Activated CD8-positive, alpha-beta memory T cell treated with anti-CD3 and anti-CD28 coated beads, Interleukin-2, amount 50 U/mL, for 4 hours (primary cell): ENCODE measurements at regions not wholly inside any gene's neighbourhood (a gene's known extent, or its start where the extent isn't known, plus 50 kb on each side); places are given as distances from the start of the nearest gene placed in this dataset.
"Not testable (repeated sequence)": the region's sequence is repeated elsewhere in the genome, so short reads cannot be mapped to it uniquely, and the experiment has no call there.

ENCODE experiments used
- DNase-seq: peaks from one replicate; pipeline ENCODE4 v3.0.0-alpha.2; 2020

GRCh38 chr2:34241905-34242762 is 643.0 kb upstream of the FAM98A start:
- no peak for DNase-seq

DNA sequence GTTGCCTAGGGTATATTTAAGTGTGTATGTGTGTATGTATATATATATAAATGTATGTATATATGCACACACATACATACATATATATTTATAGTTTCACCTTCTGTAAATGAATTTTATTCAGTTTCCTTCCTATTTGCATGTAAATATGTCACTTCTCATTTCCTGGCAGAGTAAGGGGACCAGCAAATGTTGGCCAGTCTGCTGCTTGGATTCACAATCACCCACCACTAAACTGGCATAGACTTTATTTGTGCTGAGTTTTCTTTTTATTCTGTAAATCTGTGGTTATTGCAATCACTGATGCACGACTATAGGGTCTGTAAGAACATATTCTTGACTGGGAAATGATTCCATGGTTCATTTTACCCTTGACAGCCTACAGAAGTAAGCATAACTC is 640.4 kb upstream of the FAM98A start:
- no peak for DNase-seq

DNA sequence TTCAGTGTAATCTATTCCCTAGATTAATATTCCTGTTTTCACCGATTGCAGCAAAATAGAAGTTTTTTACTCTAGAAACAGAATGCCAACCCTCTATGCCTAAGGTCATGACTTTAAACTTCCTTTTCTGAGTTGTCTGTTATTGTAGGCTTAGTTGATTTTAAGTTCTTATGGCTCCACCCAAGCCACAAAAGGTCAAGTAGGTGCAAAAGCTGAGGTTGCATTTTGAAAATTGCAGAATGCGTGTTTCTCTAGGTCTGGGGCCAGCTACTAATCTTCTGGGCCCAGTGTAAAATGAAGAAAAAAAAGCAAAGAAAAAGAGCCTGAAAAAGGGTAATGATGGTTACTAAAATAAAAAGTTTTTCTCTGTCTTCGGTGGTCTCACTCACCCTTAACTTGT is 635.7 kb upstream of the FAM98A start:
- no peak for DNase-seq

GRCh38 chr2:34229998-34230397 is 630.9 kb upstream of the FAM98A start:
- no peak for DNase-seq

- no peak for DNase-seq
Observed at GRCh38 chr2:34215174-34215573, 616.1 kb upstream of the FAM98A start.

DNA sequence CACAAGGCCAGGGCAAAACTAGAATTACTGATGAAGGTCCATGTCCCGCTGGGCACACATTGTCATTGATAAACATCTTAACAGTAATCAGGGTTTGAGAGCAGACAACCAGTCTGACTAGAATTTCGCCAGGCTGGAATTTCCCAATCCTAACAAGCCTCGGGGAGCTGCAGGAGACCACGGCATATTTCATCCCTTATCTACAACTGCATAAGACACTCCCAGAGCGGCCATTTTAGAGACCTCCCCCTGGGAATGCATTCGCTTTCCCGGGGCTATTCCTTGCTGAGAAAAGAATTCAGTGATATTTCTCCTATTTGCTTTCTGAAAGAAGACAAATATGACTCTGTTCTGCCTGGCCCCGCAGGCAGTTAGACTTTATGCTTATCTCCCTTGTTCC is 611.3 kb upstream of the FAM98A start:
- not testable (repeated sequence) for DNase-seq

GRCh38 chr2:34204560-34204959 is 605.5 kb upstream of the FAM98A start:
- no peak for DNase-seq

GRCh38 chr2:34201099-34201498 is 602.0 kb upstream of the FAM98A start:
- DNase-seq = no peak

- DNase-seq = no peak
Observed at GRCh38 chr2:34199971-34200370, 600.9 kb upstream of the FAM98A start.

GRCh38 chr2:34193164-34193563 is 594.1 kb upstream of the FAM98A start:
- DNase-seq = no peak

GRCh38 chr2:34188464-34189303 is 589.6 kb upstream of the FAM98A start:
- no peak for DNase-seq

- DNase-seq = no peak
Observed at GRCh38 chr2:34179511-34179910, 580.4 kb upstream of the FAM98A start.

GRCh38 chr2:34178482-34178881 is 579.4 kb upstream of the FAM98A start:
- DNase-seq = no peak

DNA sequence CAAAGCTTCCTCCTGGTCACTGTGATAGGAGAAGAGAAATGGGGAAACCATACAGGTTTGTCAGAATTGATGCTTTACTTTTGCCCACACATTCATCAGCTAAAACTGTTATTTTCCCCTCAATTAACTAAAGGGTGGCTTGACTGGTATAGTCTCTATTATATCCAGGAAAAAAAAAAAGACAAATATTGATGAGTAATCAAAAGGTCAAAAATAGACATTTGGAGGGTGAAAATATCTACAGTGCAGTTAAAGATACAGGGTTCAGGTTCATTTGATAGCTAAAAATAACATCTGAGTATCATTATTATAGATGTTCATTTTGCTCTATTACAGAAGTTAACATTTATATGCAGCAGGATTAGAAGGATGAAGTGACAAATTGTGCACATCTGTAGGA is 577.6 kb upstream of the FAM98A start:
- no peak for DNase-seq

DNA sequence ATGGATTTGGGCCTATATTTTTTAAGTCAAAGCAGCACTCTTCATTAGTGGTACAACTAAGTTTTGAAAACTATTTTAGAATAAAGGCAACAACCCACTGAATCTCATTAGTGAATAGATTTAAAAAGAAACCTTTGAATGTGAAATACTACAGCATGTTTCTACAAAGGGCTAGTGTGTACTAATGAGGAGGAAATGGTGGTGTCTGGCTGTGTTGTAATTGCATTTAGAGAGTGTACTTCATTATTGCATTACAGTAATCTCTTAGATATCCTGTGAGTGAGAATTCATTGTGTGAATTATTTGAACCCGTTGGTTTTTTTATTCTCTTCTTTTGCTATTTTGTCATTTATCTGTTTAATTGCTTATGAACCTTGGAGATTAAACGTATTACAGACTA is 575.4 kb upstream of the FAM98A start:
- no peak for DNase-seq

GRCh38 chr2:34162231-34162630 is 563.1 kb upstream of the FAM98A start:
- no peak for DNase-seq

DNA sequence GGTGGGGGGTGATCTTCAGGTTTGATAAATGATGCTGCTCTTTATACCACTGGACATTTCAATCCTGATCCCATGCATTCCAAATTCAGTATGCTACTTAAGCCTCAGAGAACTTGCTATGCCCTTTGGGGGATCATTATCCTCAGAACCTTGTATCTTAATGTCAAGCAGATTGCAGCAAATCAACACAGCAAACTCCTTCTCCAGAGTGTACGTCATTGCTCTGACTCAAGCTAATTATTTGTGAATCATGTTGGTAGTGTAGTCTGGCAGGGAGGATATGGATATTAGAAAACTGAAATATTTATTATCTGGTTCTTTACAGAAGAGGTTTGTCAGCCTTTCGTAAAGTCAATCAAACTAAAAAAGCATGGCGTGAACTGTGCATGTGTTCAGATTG is 562.5 kb upstream of the FAM98A start:
- DNase-seq = no peak

DNA sequence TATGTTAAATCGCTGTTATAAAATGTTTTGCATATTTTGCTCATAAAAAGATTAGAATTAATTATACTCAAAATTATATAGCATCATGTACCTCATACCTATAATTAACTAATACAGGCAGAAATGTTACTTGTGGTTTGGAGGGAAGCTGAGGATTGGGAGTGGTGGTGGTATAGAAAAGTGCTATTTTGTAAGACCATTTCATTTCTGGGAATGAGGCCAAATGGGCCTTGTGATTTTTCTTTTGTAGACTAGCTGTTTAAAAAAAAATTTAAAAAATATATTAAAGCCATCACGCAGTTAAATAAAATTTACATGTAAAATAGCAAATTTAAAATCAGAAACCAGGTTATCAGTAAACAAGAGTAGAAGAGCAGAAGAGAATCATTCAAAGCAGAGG is 560.8 kb upstream of the FAM98A start:
- DNase-seq = no peak

- no peak for DNase-seq
Observed at GRCh38 chr2:34153484-34153883, 554.4 kb upstream of the FAM98A start.

DNA sequence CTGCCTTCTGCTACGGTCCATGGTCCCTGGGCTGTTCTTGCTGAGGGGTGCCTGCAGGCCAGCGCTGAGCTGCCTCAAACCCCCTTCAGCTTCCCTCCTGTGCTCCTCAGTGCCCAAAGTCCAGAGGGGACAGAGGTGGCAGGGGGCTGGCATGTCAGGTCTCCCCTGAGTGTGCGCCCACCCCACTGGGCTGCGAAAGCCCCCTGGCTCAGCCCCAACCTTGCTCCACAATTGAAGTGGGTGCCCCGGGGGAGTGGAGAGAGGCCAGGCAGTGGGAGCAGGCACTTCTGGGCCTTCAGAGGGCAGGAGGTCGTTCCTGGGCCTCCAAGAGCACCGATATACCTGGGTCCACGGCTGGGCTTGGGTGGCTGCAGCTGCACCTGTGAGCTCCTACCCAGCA is 548.7 kb upstream of the FAM98A start:
- DNase-seq = no peak

DNA sequence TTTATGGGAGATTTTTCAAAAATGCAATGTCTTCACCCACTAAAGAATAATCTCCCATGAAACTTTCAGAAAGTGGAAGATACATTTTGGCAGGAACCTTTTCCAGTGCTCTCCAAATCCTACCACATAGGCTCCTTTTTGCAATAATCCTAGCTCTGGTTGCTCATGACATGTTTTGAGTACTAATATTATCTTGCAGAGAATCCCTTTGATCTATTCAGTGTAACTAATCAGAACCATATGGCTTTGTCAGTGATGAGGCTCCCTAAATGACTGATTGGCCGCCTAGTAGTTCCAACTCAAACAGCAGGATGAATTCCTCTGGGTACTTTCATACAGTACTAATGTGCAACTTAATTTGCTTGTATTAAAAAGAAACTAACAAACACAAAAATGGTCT is 544.0 kb upstream of the FAM98A start:
- no peak for DNase-seq

DNA sequence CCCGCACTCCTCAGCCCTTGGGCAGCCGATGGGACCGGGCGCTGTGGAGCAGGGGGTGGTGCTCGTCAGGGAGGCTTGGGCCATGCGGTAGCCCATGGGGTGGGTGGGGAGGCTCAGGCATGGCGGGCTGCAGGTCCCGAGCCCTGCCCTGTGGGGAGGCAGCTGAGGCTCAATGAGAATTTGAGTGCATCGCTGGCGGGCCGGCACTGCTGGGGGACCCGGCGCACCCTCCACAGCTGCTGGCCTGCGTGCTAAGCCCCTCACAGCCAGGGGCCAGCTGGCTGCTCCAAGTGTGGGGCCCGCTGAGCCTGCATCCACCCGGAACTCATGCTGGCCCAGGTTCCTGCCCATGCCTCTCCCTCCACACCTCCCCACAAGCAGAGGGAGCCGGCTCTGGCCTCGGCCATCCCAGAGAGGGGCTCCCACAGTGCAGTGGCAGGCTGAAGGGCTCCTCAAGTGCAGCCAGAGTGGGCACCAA is 543.5 kb upstream of the FAM98A start:
- DNase-seq = not testable (repeated sequence)

DNA sequence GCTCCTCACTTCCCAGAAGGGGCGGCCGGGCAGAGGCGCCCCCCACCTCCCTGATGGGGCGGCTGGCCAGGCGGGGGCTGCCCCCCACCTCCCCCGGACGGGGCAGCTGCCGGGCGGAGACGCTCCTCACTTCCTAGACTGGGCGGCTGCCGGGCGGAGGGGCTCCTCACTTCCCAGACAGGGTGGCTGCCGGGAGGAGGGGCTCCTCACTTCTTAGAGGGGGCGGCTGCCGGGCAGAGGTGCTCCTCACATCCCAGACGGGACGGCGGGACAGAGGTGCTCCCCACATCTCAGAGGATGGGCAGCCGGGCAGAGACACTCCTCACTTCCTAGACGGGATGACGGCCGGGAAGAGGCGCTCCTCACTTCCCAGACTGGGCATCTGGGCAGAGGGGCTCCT is 534.0 kb upstream of the FAM98A start:
- DNase-seq = not testable (repeated sequence)

DNA sequence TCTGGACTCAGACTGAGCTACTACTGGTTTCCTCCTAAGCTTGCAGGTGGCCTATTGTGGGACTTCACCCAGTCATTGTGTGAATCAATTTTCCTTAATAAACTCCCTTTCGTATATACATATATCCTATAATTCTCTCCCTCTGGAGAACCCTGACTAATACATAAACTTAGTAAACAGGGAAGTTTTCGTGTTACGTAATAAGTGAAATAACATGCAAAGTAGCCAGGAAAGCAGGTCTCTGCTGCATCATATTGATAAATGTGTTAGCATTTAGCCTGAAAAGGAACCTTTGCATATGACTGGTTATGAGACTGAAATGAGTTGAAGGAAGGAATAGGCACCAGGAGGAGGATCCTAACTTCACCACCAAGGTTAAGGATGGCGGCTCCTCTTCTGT is 527.2 kb upstream of the FAM98A start:
- no peak for DNase-seq
